ENCODE measurements at regions not wholly inside any gene's neighbourhood (a gene's known extent, or its start where the extent isn't known, plus 50 kb on each side); places are given as distances from the start of the nearest gene placed in this dataset.
"Not testable (repeated sequence)": the region's sequence is repeated elsewhere in the genome, so short reads cannot be mapped to it uniquely, and the experiment has no call there.

GRCh38 chr11:107276077-107276476 is 181.5 kb downstream of the CWF19L2 start:
- no peak for DNase-seq (ENCODE audit: extremely low read depth, low read depth)

GRCh38 chr11:107275632-107276031 is 182.0 kb downstream of the CWF19L2 start:
- no peak for DNase-seq (ENCODE audit: extremely low read depth, low read depth)

GRCh38 chr11:107274138-107274537 is 183.5 kb downstream of the CWF19L2 start:
- no peak for DNase-seq (ENCODE audit: extremely low read depth, low read depth)

GRCh38 chr11:107272561-107272960 is 185.1 kb downstream of the CWF19L2 start:
- no peak for DNase-seq (ENCODE audit: extremely low read depth, low read depth)

GRCh38 chr11:107271425-107271824 is 186.2 kb downstream of the CWF19L2 start:
- no peak for DNase-seq (ENCODE audit: extremely low read depth, low read depth)

GRCh38 chr11:107268977-107269376 is 188.6 kb downstream of the CWF19L2 start:
- DNase-seq (ENCODE audit: extremely low read depth, low read depth) = no peak

GRCh38 chr11:107266455-107266854 is 191.2 kb downstream of the CWF19L2 start:
- DNase-seq (ENCODE audit: extremely low read depth, low read depth) = no peak

- DNase-seq (ENCODE audit: extremely low read depth, low read depth) = no peak
Observed at GRCh38 chr11:107265591-107266121, 192.0 kb downstream of the CWF19L2 start.

GRCh38 chr11:107263844-107264563 is 193.6 kb downstream of the CWF19L2 start:
- DNase-seq (ENCODE audit: extremely low read depth, low read depth) = no peak

- no peak for DNase-seq (ENCODE audit: extremely low read depth, low read depth)
Observed at GRCh38 chr11:107259811-107260221, 197.8 kb downstream of the CWF19L2 start.

- DNase-seq (ENCODE audit: extremely low read depth, low read depth) = no peak
Observed at GRCh38 chr11:107257710-107258109, 199.9 kb downstream of the CWF19L2 start.

- DNase-seq (ENCODE audit: extremely low read depth, low read depth) = not testable (repeated sequence)
Observed at GRCh38 chr11:107253661-107254060, 204.0 kb downstream of the CWF19L2 start.

GRCh38 chr11:107252429-107253161 is 205.0 kb downstream of the CWF19L2 start:
- DNase-seq (ENCODE audit: extremely low read depth, low read depth) = no peak

GRCh38 chr11:107251298-107251697 is 206.3 kb downstream of the CWF19L2 start:
- DNase-seq (ENCODE audit: extremely low read depth, low read depth) = no peak

- DNase-seq (ENCODE audit: extremely low read depth, low read depth) = no peak
Observed at GRCh38 chr11:107250017-107250416, 207.6 kb downstream of the CWF19L2 start.

GRCh38 chr11:107249054-107249453 is 208.6 kb downstream of the CWF19L2 start:
- DNase-seq (ENCODE audit: extremely low read depth, low read depth) = no peak

- no peak for DNase-seq (ENCODE audit: extremely low read depth, low read depth)
Observed at GRCh38 chr11:107247167-107247861, 210.3 kb downstream of the CWF19L2 start.

GRCh38 chr11:107243929-107244328 is 213.7 kb downstream of the CWF19L2 start:
- DNase-seq (ENCODE audit: extremely low read depth, low read depth) = no peak

- DNase-seq (ENCODE audit: extremely low read depth, low read depth) = no peak
Observed at GRCh38 chr11:107232451-107232850, 214.2 kb upstream of the GUCY1A2 start.

GRCh38 chr11:107224836-107225235 is 206.6 kb upstream of the GUCY1A2 start:
- DNase-seq (ENCODE audit: extremely low read depth, low read depth) = no peak

- DNase-seq (ENCODE audit: extremely low read depth, low read depth) = no peak
Observed at GRCh38 chr11:107222916-107223460, 204.7 kb upstream of the GUCY1A2 start.

All from NCI-H460 (cell line).